ENCODE measurements at regions not wholly inside any gene's neighbourhood (a gene's known extent, or its start where the extent isn't known, plus 50 kb on each side); places are given as distances from the start of the nearest gene placed in this dataset.

DNA sequence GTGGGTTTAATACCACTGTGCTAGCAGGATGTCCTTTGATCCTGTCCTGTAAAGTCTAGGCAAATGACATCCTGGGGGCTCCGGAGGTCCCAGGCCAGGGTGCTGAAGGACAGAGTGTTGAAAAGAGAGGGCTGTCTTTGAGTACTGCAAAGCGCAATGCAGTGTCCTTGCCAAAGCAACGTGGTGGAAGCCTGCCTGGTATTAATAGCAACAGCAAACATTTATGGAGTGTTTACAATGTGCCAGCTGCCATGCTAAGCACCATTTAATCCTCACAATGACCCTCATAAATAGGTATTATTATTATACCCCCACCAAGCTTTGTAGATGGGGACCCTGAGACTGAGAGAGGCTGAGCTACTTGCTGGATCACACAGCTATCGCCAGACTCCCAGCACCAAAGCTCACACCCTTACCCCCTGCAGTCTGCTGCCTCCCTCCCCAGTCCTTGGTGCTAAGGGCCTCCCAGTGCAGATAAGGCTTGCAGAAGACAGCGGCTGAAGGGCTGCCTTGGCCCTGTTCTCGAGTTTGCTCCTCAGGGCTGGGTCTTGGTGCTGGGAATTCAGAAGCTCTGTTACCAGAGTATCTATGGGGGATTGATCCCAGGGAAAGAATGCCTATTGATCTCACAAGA lies 427.7 kb downstream of the FUT8 start:
- Mint-ChIP-seq H3K36me3 (no peaks in the 10 kb centered on the region), H3K27ac (no peak overlapping the region), H3K9me3 (no peaks in the 10 kb centered on the region), H3K4me3 (no peak overlapping the region), H3K27me3 (ENCODE audit: insufficient read depth, low read depth) (peaks cover 11% of the 10 kb centered on the region), H3K4me1 (peaks cover 46% of the 10 kb centered on the region)
- H3K79me2 ChIP-seq (ENCODE audit: low read depth): no peaks in the 10 kb centered on the region
- no peak overlapping the region for H2AFZ ChIP-seq (replicated peaks)
- H3K4me1 ChIP-seq: peaks cover 34% of the 10 kb centered on the region
- no peak overlapping the region for H3K27ac ChIP-seq
- no peaks in the 10 kb centered on the region for H4K20me1 ChIP-seq (ENCODE audit: low read depth)
- TF ChIP-seq, protein P1, sequence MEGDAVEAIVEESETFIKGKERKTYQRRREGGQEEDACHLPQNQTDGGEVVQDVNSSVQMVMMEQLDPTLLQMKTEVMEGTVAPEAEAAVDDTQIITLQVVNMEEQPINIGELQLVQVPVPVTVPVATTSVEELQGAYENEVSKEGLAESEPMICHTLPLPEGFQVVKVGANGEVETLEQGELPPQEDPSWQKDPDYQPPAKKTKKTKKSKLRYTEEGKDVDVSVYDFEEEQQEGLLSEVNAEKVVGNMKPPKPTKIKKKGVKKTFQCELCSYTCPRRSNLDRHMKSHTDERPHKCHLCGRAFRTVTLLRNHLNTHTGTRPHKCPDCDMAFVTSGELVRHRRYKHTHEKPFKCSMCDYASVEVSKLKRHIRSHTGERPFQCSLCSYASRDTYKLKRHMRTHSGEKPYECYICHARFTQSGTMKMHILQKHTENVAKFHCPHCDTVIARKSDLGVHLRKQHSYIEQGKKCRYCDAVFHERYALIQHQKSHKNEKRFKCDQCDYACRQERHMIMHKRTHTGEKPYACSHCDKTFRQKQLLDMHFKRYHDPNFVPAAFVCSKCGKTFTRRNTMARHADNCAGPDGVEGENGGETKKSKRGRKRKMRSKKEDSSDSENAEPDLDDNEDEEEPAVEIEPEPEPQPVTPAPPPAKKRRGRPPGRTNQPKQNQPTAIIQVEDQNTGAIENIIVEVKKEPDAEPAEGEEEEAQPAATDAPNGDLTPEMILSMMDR (IDR thresholded peaks at IDR 0.05): no peak
- peaks cover 10% of the 10 kb centered on the region for H3F3A ChIP-seq (ENCODE audit: low read depth)
- no peak overlapping the region for H3K9ac ChIP-seq
- H3K4me2 ChIP-seq: no peak overlapping the region
- no peaks in the 10 kb centered on the region for H3K27me3 ChIP-seq
- no peaks in the 10 kb centered on the region for H3K36me3 ChIP-seq
- no peak for DNase-seq (ENCODE audit: low spot score)
- H3K9me3 ChIP-seq (ENCODE audit: low read depth): no peaks in the 10 kb centered on the region
- no peak overlapping the region for H3K4me3 ChIP-seq

DNA sequence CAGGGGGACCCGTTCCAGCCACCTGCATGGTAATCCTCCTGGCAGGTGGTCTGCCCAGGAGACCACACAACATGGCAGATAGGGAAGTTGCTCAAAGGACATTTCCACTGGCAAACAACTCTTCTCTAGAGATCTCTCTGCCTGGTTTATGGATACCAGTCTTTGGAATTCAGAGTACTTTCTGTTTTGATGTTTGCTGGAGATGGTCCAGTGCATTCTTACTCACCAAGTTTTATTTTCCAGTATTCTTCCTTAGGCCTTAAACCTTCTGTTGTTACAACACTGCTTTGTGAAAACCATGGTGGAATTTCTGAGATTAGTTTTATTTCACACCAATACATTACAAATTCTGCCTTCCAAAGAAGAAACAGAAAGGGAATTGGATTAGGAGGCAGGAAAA lies 428.3 kb downstream of the FUT8 start:
- H3K79me2 ChIP-seq (ENCODE audit: low read depth): no peaks in the 10 kb centered on the region
- no peak overlapping the region for H3K27ac ChIP-seq
- Mint-ChIP-seq H3K36me3 (no peaks in the 10 kb centered on the region), H3K27me3 (ENCODE audit: insufficient read depth, low read depth) (peaks cover 11% of the 10 kb centered on the region), H3K4me3 (no peak overlapping the region), H3K9me3 (no peaks in the 10 kb centered on the region), H3K27ac (no peak overlapping the region), H3K4me1 (peaks cover 48% of the 10 kb centered on the region)
- peaks cover 34% of the 10 kb centered on the region for H3K4me1 ChIP-seq
- no peak for DNase-seq (ENCODE audit: low spot score)
- no peak overlapping the region for H3K4me3 ChIP-seq
- no peak overlapping the region for H3K4me2 ChIP-seq
- H3K36me3 ChIP-seq: no peaks in the 10 kb centered on the region
- no peak overlapping the region for H2AFZ ChIP-seq (replicated peaks)
- H3K9me3 ChIP-seq (ENCODE audit: low read depth): no peaks in the 10 kb centered on the region
- H3K9ac ChIP-seq: no peak overlapping the region
- H4K20me1 ChIP-seq (ENCODE audit: low read depth): no peaks in the 10 kb centered on the region
- TF ChIP-seq, protein P1 (IDR thresholded peaks at IDR 0.05): no peak
- TF ChIP-seq EZH2 (IDR thresholded peaks at IDR 0.05) (no peak), EZH2phosphoT487 (IDR thresholded peaks at IDR 0.05) (no peak)
- peaks cover 10% of the 10 kb centered on the region for H3F3A ChIP-seq (ENCODE audit: low read depth)
- H3K27me3 ChIP-seq: no peaks in the 10 kb centered on the region

DNA sequence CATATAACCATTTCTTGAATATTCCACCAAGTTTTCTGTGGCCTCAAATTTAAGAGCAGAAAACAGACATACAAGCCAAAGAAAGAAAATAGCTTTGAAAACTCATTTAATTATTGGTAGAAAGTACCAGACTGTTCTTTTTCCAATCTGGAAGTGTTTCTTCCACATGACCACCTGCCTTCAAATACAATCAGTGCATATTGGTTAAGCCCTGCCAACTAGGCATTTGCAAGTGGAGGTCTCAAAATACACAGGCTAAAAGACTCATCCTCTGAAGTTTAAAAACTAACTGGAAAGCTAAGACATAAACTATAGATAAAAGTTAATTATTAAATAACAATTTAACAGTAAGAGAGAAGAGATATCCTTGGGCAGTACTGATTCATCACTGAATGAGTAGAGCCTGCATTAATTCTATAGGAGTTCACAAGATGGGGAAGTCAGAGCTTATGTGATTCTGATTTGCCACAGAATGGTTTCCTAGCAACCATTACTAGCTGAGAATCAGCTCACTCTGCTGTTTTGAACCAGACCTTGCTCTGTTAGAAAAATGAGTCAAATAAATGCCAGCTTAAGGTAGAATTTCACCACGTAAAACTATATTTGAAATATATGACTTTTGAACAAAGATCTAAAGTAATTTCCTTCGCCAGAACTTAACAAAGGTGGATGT lies 433.8 kb downstream of the FUT8 start:
- no peak overlapping the region for H3K4me3 Mint-ChIP-seq
- H2AFZ ChIP-seq (replicated peaks): no peak overlapping the region
- no peaks in the 10 kb centered on the region for H4K20me1 ChIP-seq (ENCODE audit: low read depth)
- H3K4me2 ChIP-seq: no peak overlapping the region
- no peak overlapping the region for H3K9ac ChIP-seq
- H3K4me3 ChIP-seq: no peak overlapping the region
- peaks cover 69% of the 10 kb centered on the region for H3K4me1 Mint-ChIP-seq
- H3K79me2 ChIP-seq (ENCODE audit: low read depth): no peaks in the 10 kb centered on the region
- H3K9me3 ChIP-seq (ENCODE audit: low read depth): no peaks in the 10 kb centered on the region
- peaks cover 22% of the 10 kb centered on the region for H3F3A ChIP-seq (ENCODE audit: low read depth)
- H3K9me3 Mint-ChIP-seq: peaks cover 10% of the 10 kb centered on the region
- no peaks in the 10 kb centered on the region for H3K36me3 ChIP-seq
- TF ChIP-seq, protein P1 (IDR thresholded peaks at IDR 0.05): no peak
- TF ChIP-seq EZH2 (IDR thresholded peaks at IDR 0.05): no peak
- TF ChIP-seq EZH2phosphoT487 (IDR thresholded peaks at IDR 0.05): no peak
- H3K27ac ChIP-seq: no peak overlapping the region
- H3K36me3 Mint-ChIP-seq: peaks cover 3% of the 10 kb centered on the region
- peaks cover 15% of the 10 kb centered on the region for H3K27me3 ChIP-seq
- H3K27me3 Mint-ChIP-seq (ENCODE audit: insufficient read depth, low read depth): peaks cover 14% of the 10 kb centered on the region
- DNase-seq (ENCODE audit: low spot score): no peak
- peak overlapping the region; percentile 67 for H3K27ac Mint-ChIP-seq
- peaks cover 42% of the 10 kb centered on the region for H3K4me1 ChIP-seq

All from neural progenitor cell (in vitro differentiated cells).